GM12875 (cell line): ENCODE measurements at regions not wholly inside any gene's neighbourhood (a gene's known extent, or its start where the extent isn't known, plus 50 kb on each side); places are given as distances from the start of the nearest gene placed in this dataset.

ENCODE experiments used
- H3K4me3 ChIP-seq: one replicate; pipeline ENCODE4 v1.5.1; 2011; ENCODE audit warnings: low read depth, low read length, control low read depth
- CTCF ChIP-seq: IDR thresholded peaks from 2 replicates; pipeline ENCODE4 v1.5.1; 2011; ENCODE audit warnings: low read depth, mild to moderate bottlenecking, control low read depth, inconsistent platforms, low read length, moderate library complexity, borderline replicate concordance; ENCODE audit not compliant: insufficient read depth

GRCh38 chr6:27154696-27155095 is 92.8 kb upstream of the PRSS16 start:
- TF ChIP-seq CTCF: no peak
- H3K4me3 ChIP-seq: no peak overlapping the region

- peak overlapping the region; percentile 26 for H3K4me3 ChIP-seq
- no peak for TF ChIP-seq CTCF
These were observed 90.5 kb upstream of the PRSS16 start for GRCh38 chr6:27156874-27157458.

GRCh38 chr6:27157459-27158315 is 89.8 kb upstream of the PRSS16 start:
- peak; percentile 52; the same call in 1 of the 2 replicates for TF ChIP-seq CTCF
- H3K4me3 ChIP-seq: peak overlapping the region; percentile 26

- no peak for TF ChIP-seq CTCF
- no peak overlapping the region for H3K4me3 ChIP-seq
These were observed 89.2 kb upstream of the PRSS16 start for GRCh38 chr6:27158316-27158643.

- TF ChIP-seq CTCF: no peak
- no peak overlapping the region for H3K4me3 ChIP-seq
These were observed 87.8 kb upstream of the PRSS16 start for GRCh38 chr6:27159725-27160124.

- H3K4me3 ChIP-seq: no peak overlapping the region
- TF ChIP-seq CTCF: no peak
These were observed 86.4 kb upstream of the PRSS16 start for GRCh38 chr6:27161115-27161514.

- H3K4me3 ChIP-seq: no peak overlapping the region
- no peak for TF ChIP-seq CTCF
These were observed 85.9 kb upstream of the PRSS16 start for GRCh38 chr6:27161603-27161945.
